ENCODE measurements at regions not wholly inside any gene's neighbourhood (a gene's known extent, or its start where the extent isn't known, plus 50 kb on each side); places are given as distances from the start of the nearest gene placed in this dataset.

DNA sequence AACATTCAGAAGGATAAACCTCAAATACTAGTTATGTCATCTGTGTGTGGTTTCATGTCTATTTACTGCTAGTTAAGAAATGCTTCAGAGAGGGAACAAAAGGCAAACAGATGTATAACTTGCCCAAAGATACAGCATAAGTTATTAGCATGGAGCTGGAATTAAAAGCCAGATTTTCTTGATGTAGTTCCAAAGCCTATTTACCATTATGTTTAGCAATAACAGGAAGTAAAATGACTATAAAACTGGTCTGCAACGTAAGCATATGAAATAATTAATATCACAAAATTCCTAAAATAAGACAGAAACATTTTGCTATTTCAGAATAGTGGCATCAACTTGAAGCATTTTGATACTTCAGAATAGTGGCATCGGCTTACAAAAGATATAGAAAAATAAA is 1232.8 kb downstream of the NCAM2 start:
- Mint-ChIP-seq H3K4me3 (no peak overlapping the region), H3K36me3 (no peaks in the 10 kb centered on the region), H3K27ac (no peak overlapping the region), H3K9me3 (peaks cover 1 to 5% (median 3%) of the 10 kb centered on the region in 7 donors), H3K4me1 (no peaks in the 10 kb centered on the region), H3K27me3 (ENCODE audit: low read depth in 3 of 3) (peaks cover 0 to 2% (median 0%) of the 10 kb centered on the region in 3 donors)
- Histone ChIP-seq H2AFZ (ENCODE audit: insufficient read depth, low read depth, low read length, poor library complexity, severe bottlenecking) (no peak overlapping the region), H3K36me3 (replicated peaks in 1 of 2; ENCODE audit: control insufficient read depth in 1 of 2, insufficient read depth in 2 of 2, low read length in 2 of 2) (no peaks in the 10 kb centered on the region), H4K20me1 (ENCODE audit: insufficient read depth, low read length) (no peaks in the 10 kb centered on the region), H3K9me3 (replicated peaks in 1 of 2; ENCODE audit: control insufficient read depth in 1 of 2, insufficient read depth in 1 of 2, low read length in 2 of 2) (peaks cover 5 to 13% of the 10 kb centered on the region in 2 donors), H3K79me2 (ENCODE audit: insufficient read depth, low read length) (no peaks in the 10 kb centered on the region), H3K4me1 (ENCODE audit: control insufficient read depth in 1 of 2, insufficient read depth in 2 of 2, low read length in 2 of 2) (no peaks in the 10 kb centered on the region), H3K4me2 (replicated peaks; ENCODE audit: extremely low read depth, low read length, poor library complexity, severe bottlenecking) (no peak overlapping the region), H3K27me3 (ENCODE audit: control insufficient read depth in 2 of 2, insufficient read depth in 2 of 2, low read length in 2 of 2) (no peaks in the 10 kb centered on the region), H3K4me3 (replicated peaks in 1 of 3; ENCODE audit: low read depth in 2 of 3, low read length in 3 of 3) (no peak overlapping the region), H3K9ac (ENCODE audit: insufficient read depth, low read length, poor library complexity, severe bottlenecking) (no peak overlapping the region), H3K27ac (ENCODE audit: low read depth in 1 of 2, low read length in 2 of 2) (no peak overlapping the region)
- no CpG with 5 or more reads among the region's 2 CpGs for WGBS (ENCODE audit: insufficient coverage)
- intact Hi-C loops (cut with micrococcal nuclease): no loop called here
- TF ChIP-seq CTCF (IDR thresholded peaks at IDR 0.05): no peak
- no peak for DNase-seq

DNA sequence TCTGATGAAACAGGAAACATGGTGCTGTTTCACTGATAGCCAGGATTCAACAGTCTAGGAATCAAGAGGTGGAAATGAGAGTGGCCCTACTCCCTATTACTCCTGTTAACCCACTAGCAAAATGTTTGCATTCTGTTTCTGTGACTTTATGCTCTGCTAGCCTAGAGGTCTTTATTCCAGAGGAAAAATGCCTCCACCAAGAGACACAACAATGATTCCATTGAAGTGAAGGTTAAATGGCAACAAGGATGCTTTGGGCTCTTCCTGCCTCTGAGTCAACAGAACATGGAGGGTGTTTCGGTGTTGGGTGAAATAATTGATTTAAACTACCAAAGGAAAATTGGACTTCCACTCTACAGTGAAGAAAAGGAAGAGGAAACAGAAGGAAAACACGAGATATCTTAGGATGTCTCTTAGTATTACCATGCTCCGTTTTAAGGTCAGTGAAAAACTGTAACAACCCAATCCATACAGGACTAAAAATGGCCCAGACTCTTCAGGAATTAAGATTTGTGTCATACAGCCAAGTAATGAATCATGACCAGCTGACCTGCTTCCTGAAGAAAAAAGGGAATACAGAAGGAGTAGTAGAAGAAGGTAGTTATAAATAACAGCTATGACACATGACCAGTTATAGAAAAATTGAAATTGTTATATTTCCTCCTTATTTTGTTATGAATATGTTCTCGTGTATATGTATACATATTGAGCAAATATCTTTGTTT is 1237.8 kb downstream of the NCAM2 start:
- no peak overlapping the region for H3K9ac ChIP-seq (ENCODE audit: insufficient read depth, low read length, poor library complexity, severe bottlenecking)
- no peak overlapping the region for H3K4me2 ChIP-seq (replicated peaks; ENCODE audit: extremely low read depth, low read length, poor library complexity, severe bottlenecking)
- no peak overlapping the region for H3K4me3 ChIP-seq (replicated peaks in 1 of 3; ENCODE audit: low read depth in 2 of 3, low read length in 3 of 3)
- H3K9me3 ChIP-seq (replicated peaks in 1 of 2; ENCODE audit: control insufficient read depth in 1 of 2, insufficient read depth in 1 of 2, low read length in 2 of 2): peaks cover 8 to 26% of the 10 kb centered on the region in 2 donors
- H2AFZ ChIP-seq (ENCODE audit: insufficient read depth, low read depth, low read length, poor library complexity, severe bottlenecking): no peak overlapping the region
- no peaks in the 10 kb centered on the region for H3K4me1 ChIP-seq (ENCODE audit: control insufficient read depth in 1 of 2, insufficient read depth in 2 of 2, low read length in 2 of 2)
- no peaks in the 10 kb centered on the region for H3K36me3 ChIP-seq (replicated peaks in 1 of 2; ENCODE audit: control insufficient read depth in 1 of 2, insufficient read depth in 2 of 2, low read length in 2 of 2)
- H4K20me1 ChIP-seq (ENCODE audit: insufficient read depth, low read length): no peaks in the 10 kb centered on the region
- TF ChIP-seq CTCF (IDR thresholded peaks at IDR 0.05): no peak
- no peaks in the 10 kb centered on the region for H3K27me3 ChIP-seq (ENCODE audit: control insufficient read depth in 2 of 2, insufficient read depth in 2 of 2, low read length in 2 of 2)
- no peaks in the 10 kb centered on the region for H3K36me3 Mint-ChIP-seq
- WGBS (ENCODE audit: insufficient coverage): no CpG with 5 or more reads among the region's 4 CpGs
- H3K79me2 ChIP-seq (ENCODE audit: insufficient read depth, low read length): no peaks in the 10 kb centered on the region
- no peaks in the 10 kb centered on the region for H3K4me1 Mint-ChIP-seq
- no peak overlapping the region for H3K27ac Mint-ChIP-seq
- intact Hi-C loops (cut with micrococcal nuclease): no loop called here
- H3K9me3 Mint-ChIP-seq: peaks cover 6 to 22% (median 9%) of the 10 kb centered on the region in 7 donors
- peaks cover 0 to 2% (median 0%) of the 10 kb centered on the region in 3 donors for H3K27me3 Mint-ChIP-seq (ENCODE audit: low read depth in 3 of 3)
- H3K27ac ChIP-seq (ENCODE audit: low read depth in 1 of 2, low read length in 2 of 2): no peak overlapping the region
- no peak for DNase-seq
- no peak overlapping the region for H3K4me3 Mint-ChIP-seq
